Sciatic nerve (tissue), 2 donors: ENCODE measurements at regions not wholly inside any gene's neighbourhood (a gene's known extent, or its start where the extent isn't known, plus 50 kb on each side); places are given as distances from the start of the nearest gene placed in this dataset.
"Not testable (repeated sequence)": the region's sequence is repeated elsewhere in the genome, so short reads cannot be mapped to it uniquely, and the experiment has no call there.

ENCODE experiments used
- ATAC-seq: fragments of 200-7000 bp; cut with Tn5 transposase; one replicate; pipeline ENCODE4 v1.9.1; 2020; ENCODE audit warnings: mild to moderate bottlenecking, moderate library complexity
- DNase-seq: peaks from one replicate; pipeline ENCODE4 v3.0.0-alpha.2; 2020; ENCODE audit warnings: low spot score
- intact Hi-C: fragments of 100-400 bp; cut with DNase I; formaldehyde crosslinking; loops from one replicate; pipeline ENCODE4 v1.14.2; 2022
- donor health status: DM: no; HTN: no; CAD: no.
- donor health status: DM: no; HTN: no; CAD: no.

- ATAC-seq, DNase-seq, intact Hi-C loops: not testable (repeated sequence)
Measured at GRCh38 chr1:224839648-224840300, 89.7 kb upstream of the DNAH14 start.

- ATAC-seq, DNase-seq, intact Hi-C loops: not testable (repeated sequence)
Measured at GRCh38 chr1:224841803-224842202, 87.7 kb upstream of the DNAH14 start.

- DNase-seq = no peak
- no peak for ATAC-seq
- intact Hi-C loops = no loop called here
Measured at GRCh38 chr1:224846119-224846907, 83.2 kb upstream of the DNAH14 start.

GRCh38 chr1:224850446-224850845, 79.0 kb upstream of the DNAH14 start:
- intact Hi-C loops = loop anchor here (10.0 kb wide), 1 partner anchor 206 kb away; no protein-coding TSS in a partner anchor
- ATAC-seq (no peak), DNase-seq (no peak)

- intact Hi-C loops = loop anchor here (10.0 kb wide), 1 partner anchor 207 kb away; no protein-coding TSS in a partner anchor
- peak; percentile 75 for DNase-seq
- ATAC-seq = peak; percentile 60
Measured at GRCh38 chr1:224851210-224851847, 78.1 kb upstream of the DNAH14 start.

GRCh38 chr1:224851848-224852261, 77.6 kb upstream of the DNAH14 start:
- DNase-seq (no peak), ATAC-seq (no peak)
- intact Hi-C loops = loop anchor here (10.0 kb wide), 1 partner anchor 207 kb away; no protein-coding TSS in a partner anchor

GRCh38 chr1:224852901-224853568, 76.4 kb upstream of the DNAH14 start:
- DNase-seq (no peak), ATAC-seq (peak; percentile 38)
- intact Hi-C loops = loop anchor here (10.0 kb wide), 1 partner anchor 208 kb away; no protein-coding TSS in a partner anchor

GRCh38 chr1:224856973-224857372, 72.5 kb upstream of the DNAH14 start:
- DNase-seq = no peak
- ATAC-seq = no peak
- intact Hi-C loops = loop anchor here (5.0 to 10.0 kb wide), 2 partner anchors 212 to 345 kb away; no protein-coding TSS in a partner anchor

GRCh38 chr1:224859651-224860050, 69.8 kb upstream of the DNAH14 start:
- ATAC-seq = no peak
- no peak for DNase-seq
- intact Hi-C loops = loop anchor here (5.0 to 10.0 kb wide), 2 partner anchors 215 to 347 kb away; no protein-coding TSS in a partner anchor

GRCh38 chr1:224860488-224861338, 68.8 kb upstream of the DNAH14 start:
- ATAC-seq (no peak), DNase-seq (no peak)
- intact Hi-C loops = no loop called here

- intact Hi-C loops = no loop called here
- ATAC-seq = no peak
- DNase-seq = no peak
Measured at GRCh38 chr1:224861339-224861716, 68.1 kb upstream of the DNAH14 start.

GRCh38 chr1:224863486-224863885, 66.0 kb upstream of the DNAH14 start:
- intact Hi-C loops = no loop called here
- ATAC-seq = no peak
- DNase-seq = no peak

GRCh38 chr1:224864006-224864405, 65.5 kb upstream of the DNAH14 start:
- ATAC-seq (no peak), DNase-seq (no peak)
- intact Hi-C loops = no loop called here

- intact Hi-C loops = no loop called here
- DNase-seq = no peak
- no peak for ATAC-seq
Measured at GRCh38 chr1:224865510-224865909, 64.0 kb upstream of the DNAH14 start.

GRCh38 chr1:224866940-224867339, 62.5 kb upstream of the DNAH14 start:
- ATAC-seq (no peak), DNase-seq (no peak)
- intact Hi-C loops = no loop called here

- intact Hi-C loops = no loop called here
- ATAC-seq = no peak
- DNase-seq = no peak
Measured at GRCh38 chr1:224867715-224868114, 61.8 kb upstream of the DNAH14 start.

GRCh38 chr1:224872832-224873433, 56.5 kb upstream of the DNAH14 start:
- no peak for ATAC-seq
- intact Hi-C loops = no loop called here
- no peak for DNase-seq
